RWPE2 (cell line): ENCODE measurements at regions not wholly inside any gene's neighbourhood (a gene's known extent, or its start where the extent isn't known, plus 50 kb on each side); places are given as distances from the start of the nearest gene placed in this dataset.

Experiments
- ATAC-seq: fragments of 200-7000 bp; cut with Tn5 transposase; 3 replicates; pipeline ENCODE4 v1.9.1; 2021; ENCODE audit warnings: low read depth
- DNase-seq: peaks from one replicate; pipeline ENCODE4 v3.0.0-alpha.2; 2020; ENCODE audit warnings: low spot score
- H3K27ac ChIP-seq: fragments of 450-650 bp; 2 replicates; pipeline ENCODE4 v1.5.1; 2017; ENCODE audit warnings: mild to moderate bottlenecking; ENCODE audit not compliant: poor library complexity, severe bottlenecking
- H3K27me3 ChIP-seq: fragments of 250-450 bp; sonication (Bioruptor Pico); 2 replicates; pipeline ENCODE4 v1.5.1; 2021; ENCODE audit warnings: mild to moderate bottlenecking, moderate library complexity; ENCODE audit not compliant: insufficient read depth, poor library complexity, severe bottlenecking
- H3K36me3 ChIP-seq: fragments of 250-450 bp; sonication (Bioruptor Pico); 2 replicates; pipeline ENCODE4 v1.5.1; 2020; ENCODE audit warnings: low read depth, mild to moderate bottlenecking, moderate library complexity
- H3K4me1 ChIP-seq: fragments of 250-450 bp; sonication (Bioruptor Pico); 2 replicates; pipeline ENCODE4 v1.5.1; 2021; ENCODE audit warnings: mild to moderate bottlenecking, moderate library complexity; ENCODE audit not compliant: insufficient read depth, poor library complexity, severe bottlenecking
- H3K4me3 ChIP-seq: fragments of 250-450 bp; sonication (Bioruptor Pico); 2 replicates; pipeline ENCODE4 v1.5.1; 2021; ENCODE audit warnings: mild to moderate bottlenecking, moderate library complexity; ENCODE audit not compliant: severe bottlenecking
- H3K9me3 ChIP-seq: fragments of 250-450 bp; sonication (Bioruptor Pico); 2 replicates; pipeline ENCODE4 v1.5.1; 2021; ENCODE audit warnings: mild to moderate bottlenecking, moderate library complexity; ENCODE audit not compliant: severe bottlenecking
- CTCF ChIP-seq: fragments of 450-650 bp; IDR thresholded peaks from one replicate; pipeline ENCODE4 v1.5.1; 2017; ENCODE audit warnings: mild to moderate bottlenecking, moderate library complexity; ENCODE audit not compliant: poor library complexity, severe bottlenecking

- Histone ChIP-seq H3K4me1 (no peaks in the 10 kb centered on the region), H3K27me3 (no peaks in the 10 kb centered on the region), H3K27ac (no peak overlapping the region), H3K4me3 (no peak overlapping the region), H3K9me3 (no peaks in the 10 kb centered on the region), H3K36me3 (no peaks in the 10 kb centered on the region)
- DNase-seq, result no peak
- no peak for TF ChIP-seq CTCF
- ATAC-seq, result no peak
These were observed 122.9 kb upstream of the PLEKHA5 start for GRCh38 chr12:19006626-19007137.

GRCh38 chr12:19008102-19008501, 121.4 kb upstream of the PLEKHA5 start:
- H3K27me3 ChIP-seq, result no peaks in the 10 kb centered on the region
- TF ChIP-seq CTCF, result no peak
- no peak overlapping the region for H3K27ac ChIP-seq
- H3K36me3 ChIP-seq, result no peaks in the 10 kb centered on the region
- DNase-seq (no peak), ATAC-seq (no peak)
- H3K9me3 ChIP-seq, result no peaks in the 10 kb centered on the region
- H3K4me1 ChIP-seq, result no peaks in the 10 kb centered on the region
- no peak overlapping the region for H3K4me3 ChIP-seq

- no peaks in the 10 kb centered on the region for H3K4me1 ChIP-seq
- ATAC-seq, result no peak
These were observed 119.4 kb upstream of the PLEKHA5 start for GRCh38 chr12:19010087-19010486.

GRCh38 chr12:19010726-19011125, 118.8 kb upstream of the PLEKHA5 start:
- ATAC-seq, result no peak
- H3K4me1 ChIP-seq, result no peaks in the 10 kb centered on the region
- no peaks in the 10 kb centered on the region for H3K9me3 ChIP-seq
- H3K4me3 ChIP-seq, result no peak overlapping the region
- no peak overlapping the region for H3K27ac ChIP-seq
- H3K27me3 ChIP-seq, result no peaks in the 10 kb centered on the region
- no peak for DNase-seq
- H3K36me3 ChIP-seq, result no peaks in the 10 kb centered on the region
- TF ChIP-seq CTCF, result no peak

More at GRCh38 chr12:19010087-19010486, 119.4 kb upstream of the PLEKHA5 start:
- DNase-seq, result no peak
- Histone ChIP-seq H3K9me3 (no peaks in the 10 kb centered on the region), H3K36me3 (no peaks in the 10 kb centered on the region), H3K27me3 (no peaks in the 10 kb centered on the region), H3K4me3 (no peak overlapping the region), H3K27ac (no peak overlapping the region)
- no peak for TF ChIP-seq CTCF

GRCh38 chr12:19012965-19013364, 116.6 kb upstream of the PLEKHA5 start:
- Histone ChIP-seq H3K4me1 (no peaks in the 10 kb centered on the region), H3K9me3 (no peaks in the 10 kb centered on the region), H3K4me3 (no peak overlapping the region), H3K36me3 (no peaks in the 10 kb centered on the region), H3K27me3 (no peaks in the 10 kb centered on the region), H3K27ac (no peak overlapping the region)
- no peak for DNase-seq
- no peak for ATAC-seq
- TF ChIP-seq CTCF, result no peak
